A673 (cell line): ENCODE measurements at regions not wholly inside any gene's neighbourhood (a gene's known extent, or its start where the extent isn't known, plus 50 kb on each side); places are given as distances from the start of the nearest gene placed in this dataset.

Source experiments
- BruUV-seq: library from RNA; stranded (reverse); fragments of 400-500 nt; replicated peaks from 2 replicates; lab custom pipeline; 2021; lab: Mats Ljungman, UMichigan
- CTCF ChIA-PET: fragments of 300-600 bp; sonication (Branson Sonifier 250); formaldehyde crosslinking; loops from one replicate; lab custom pipeline; 2022; ENCODE audit warnings: antibody characterized with exemption; lab: Charles Lee
- POLR2A ChIA-PET: fragments of 300-600 bp; sonication (Branson Sonifier 250); formaldehyde crosslinking; loops from one replicate; lab custom pipeline; 2022; ENCODE audit warnings: antibody characterized with exemption; ENCODE audit not compliant: low non-redundant PET; lab: Charles Lee
- DNase-seq: peaks from one replicate; pipeline ENCODE4 v3.0.0-alpha.2; 2015; ENCODE audit warnings: low spot score
- H3K27ac ChIP-seq: fragments of 200-600 bp; sonication (generic); 2 replicates; pipeline ENCODE4 v1.5.1; 2016; ENCODE audit warnings: mixed run types, low read depth, mild to moderate bottlenecking, mixed read lengths, antibody characterized with exemption, low read length; ENCODE audit not compliant: poor library complexity, severe bottlenecking
- H3K27me3 ChIP-seq: fragments of 200-600 bp; sonication (generic); replicated peaks from 2 replicates; pipeline ENCODE4 v1.6.1; 2017; ENCODE audit warnings: mixed run types, low read depth, mild to moderate bottlenecking, mixed read lengths, antibody characterized with exemption, low read length; ENCODE audit not compliant: insufficient read depth, poor library complexity
- H3K36me3 ChIP-seq: fragments of 200-600 bp; sonication (generic); 2 replicates; pipeline ENCODE4 v1.6.1; 2016; ENCODE audit warnings: mixed run types, mild to moderate bottlenecking, mixed read lengths, antibody characterized with exemption, low read length; ENCODE audit not compliant: insufficient read depth, poor library complexity, severe bottlenecking
- H3K4me1 ChIP-seq: fragments of 200-600 bp; sonication (generic); 2 replicates; pipeline ENCODE4 v1.6.1; 2017; ENCODE audit warnings: mixed run types, mild to moderate bottlenecking, mixed read lengths, antibody characterized with exemption, low read length; ENCODE audit not compliant: insufficient read depth, poor library complexity, severe bottlenecking
- H3K4me3 ChIP-seq: fragments of 200-600 bp; sonication (generic); 2 replicates; pipeline ENCODE4 v1.5.1; 2016; ENCODE audit warnings: low read depth, mixed run types, mild to moderate bottlenecking, mixed read lengths, low read length; ENCODE audit not compliant: poor library complexity, severe bottlenecking
- H3K9me3 ChIP-seq: fragments of 200-600 bp; sonication (generic); 2 replicates; pipeline ENCODE4 v1.6.1; 2016; ENCODE audit warnings: mixed run types, low read depth, mild to moderate bottlenecking, mixed read lengths, antibody characterized with exemption, low read length; ENCODE audit not compliant: poor library complexity, severe bottlenecking
- CTCF ChIP-seq: fragments of 300-800, 200-600 bp; sonication (generic); conservative IDR thresholded peaks from 2 replicates; pipeline ENCODE4 v1.5.1; 2017; ENCODE audit warnings: low read depth, mild to moderate bottlenecking, antibody characterized with exemption, low read length, moderate library complexity, mixed read lengths
- EZH2 ChIP-seq: fragments of 200-600 bp; sonication (generic); IDR thresholded peaks from 2 replicates; pipeline ENCODE4 v1.6.1; 2017; ENCODE audit warnings: borderline replicate concordance, low read depth, mild to moderate bottlenecking, mixed read lengths, antibody characterized with exemption, low read length; ENCODE audit not compliant: poor library complexity, severe bottlenecking
- intact Hi-C: fragments of 100-400 bp; cut with micrococcal nuclease; formaldehyde crosslinking; loops from one replicate; pipeline ENCODE4 v1.10.0; 2022; ENCODE audit not compliant: unreplicated experiment

DNA sequence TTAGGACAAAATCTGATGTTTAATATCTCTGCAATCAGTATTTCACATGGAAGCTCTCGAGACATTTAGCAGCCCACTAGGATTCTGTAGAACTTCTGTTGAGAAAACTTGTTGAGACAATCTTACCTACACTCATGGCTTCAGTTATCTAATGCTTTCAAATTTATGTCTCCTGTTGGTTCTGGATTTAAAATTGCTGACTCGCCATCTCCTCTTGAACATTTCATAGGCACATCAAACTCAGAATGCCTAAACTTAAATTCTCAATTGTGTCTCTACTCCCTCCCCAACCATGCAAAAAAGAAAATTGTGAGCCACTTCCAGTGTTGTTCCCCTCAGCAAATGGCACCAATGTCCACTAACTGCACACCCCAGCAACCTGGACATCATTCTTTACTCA lies 142.5 kb upstream of the AHI1 start:
- no peak for TF ChIP-seq EZH2
- no peak for TF ChIP-seq CTCF
- ChIA-PET CTCF (no interaction called here), POLR2A (no interaction called here)
- BruUV-seq = no TSS peak
- no peak for DNase-seq
- intact Hi-C loops = no loop called here
- Histone ChIP-seq H3K9me3 (no peaks in the 10 kb centered on the region), H3K36me3 (no peaks in the 10 kb centered on the region), H3K27ac (no peak overlapping the region), H3K27me3 (peaks cover 44% of the 10 kb centered on the region), H3K4me3 (no peak overlapping the region), H3K4me1 (no peaks in the 10 kb centered on the region)

- CTCF ChIA-PET = no interaction called here
Measured at GRCh38 chr6:135640449-135641111, 143.0 kb upstream of the AHI1 start.

DNA sequence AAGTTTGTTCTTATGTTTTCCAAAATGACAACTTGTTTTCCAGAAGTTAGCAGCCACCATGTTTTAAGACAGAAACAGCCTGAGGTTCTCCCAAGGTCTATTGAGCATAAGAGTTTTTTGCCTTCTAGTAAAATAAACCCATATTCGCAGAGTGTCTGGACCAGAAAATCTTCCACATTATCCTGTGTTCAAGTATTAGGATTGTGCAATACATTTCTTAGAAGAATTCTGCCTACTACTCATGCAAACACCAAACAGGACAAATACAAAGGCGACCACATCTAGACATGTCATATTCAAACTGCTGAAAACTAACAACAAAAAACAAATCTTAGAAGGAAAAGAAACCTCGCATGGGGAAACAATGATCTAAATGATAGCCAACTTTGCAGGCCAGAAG lies 145.4 kb upstream of the AHI1 start:
- Histone ChIP-seq H3K9me3 (no peaks in the 10 kb centered on the region), H3K27me3 (peaks cover 19% of the 10 kb centered on the region), H3K27ac (no peak overlapping the region), H3K36me3 (no peaks in the 10 kb centered on the region), H3K4me3 (no peak overlapping the region), H3K4me1 (no peaks in the 10 kb centered on the region)
- POLR2A ChIA-PET = no interaction called here
- DNase-seq = no peak
- CTCF ChIA-PET = no interaction called here
- intact Hi-C loops = no loop called here
- BruUV-seq = no TSS peak
- TF ChIP-seq EZH2 = no peak
- TF ChIP-seq CTCF = no peak

More at GRCh38 chr6:135640449-135641111, 143.0 kb upstream of the AHI1 start:
- no peak for DNase-seq
- no peaks in the 10 kb centered on the region for H3K36me3 ChIP-seq
- POLR2A ChIA-PET = no interaction called here
- intact Hi-C loops = no loop called here
- no peaks in the 10 kb centered on the region for H3K9me3 ChIP-seq
- H3K4me3 ChIP-seq = no peak overlapping the region
- H3K27ac ChIP-seq = no peak overlapping the region
- TF ChIP-seq CTCF = no peak
- TF ChIP-seq EZH2 = no peak
- H3K4me1 ChIP-seq = no peaks in the 10 kb centered on the region
- BruUV-seq = no TSS peak
- H3K27me3 ChIP-seq = peaks cover 40% of the 10 kb centered on the region
